WTC11 (cell line): ENCODE measurements at regions not wholly inside any gene's neighbourhood (a gene's known extent, or its start where the extent isn't known, plus 50 kb on each side); places are given as distances from the start of the nearest gene placed in this dataset.

Experiments
- ATAC-seq: fragments of 200-7000 bp; cut with Tn5 transposase; 2 replicates; pipeline ENCODE4 v1.10.0; 2021; ENCODE audit warnings: mild to moderate bottlenecking, moderate library complexity
- CTCF ChIA-PET: fragments of 300-600 bp; sonication (Branson Sonifier 250); formaldehyde crosslinking; loops from one replicate; lab custom pipeline; 2021; ENCODE audit warnings: antibody characterized with exemption; lab: Charles Lee
- POLR2A ChIA-PET: fragments of 350-600 bp; sonication (Branson Sonifier 250); formaldehyde crosslinking; loops from one replicate; lab custom pipeline; 2021; ENCODE audit warnings: antibody characterized with exemption; lab: Charles Lee
- DNase-seq: peaks from one replicate; pipeline ENCODE4 v3.0.0; 2021; ENCODE audit warnings: low spot score
- H3K27ac Mint-ChIP-seq: 2 replicates; pipeline ENCODE4 v1.8.0; 2021; ENCODE audit warnings: mixed read lengths
- H3K27me3 Mint-ChIP-seq: 2 replicates; pipeline ENCODE4 v1.8.0; 2021; ENCODE audit warnings: low read depth, mild to moderate bottlenecking, moderate library complexity, mixed read lengths
- H3K36me3 Mint-ChIP-seq: 2 replicates; pipeline ENCODE4 v1.8.0; 2021; ENCODE audit warnings: mixed read lengths
- H3K4me1 Mint-ChIP-seq: 2 replicates; pipeline ENCODE4 v1.8.0; 2022; ENCODE audit warnings: mixed read lengths
- H3K4me3 Mint-ChIP-seq: 2 replicates; pipeline ENCODE4 v1.8.0; 2021; ENCODE audit warnings: mild to moderate bottlenecking, moderate library complexity, mixed read lengths
- H3K9me3 Mint-ChIP-seq: 2 replicates; pipeline ENCODE4 v1.8.0; 2021; ENCODE audit warnings: mixed read lengths
- ARID4B ChIP-seq: sonication (generic); formaldehyde crosslinking; IDR thresholded peaks from 2 replicates; pipeline ENCODE4 v1.8.0; 2023; ENCODE audit warnings: missing genetic modification reagents, mild to moderate bottlenecking, borderline replicate concordance
- FOXK1 ChIP-seq: sonication (generic); formaldehyde crosslinking; IDR thresholded peaks from 2 replicates; pipeline ENCODE4 v1.8.0; 2022; ENCODE audit warnings: mild to moderate bottlenecking, moderate library complexity, missing genetic modification reagents
- GTF2I ChIP-seq: fragments of 250-450 bp; sonication (Bioruptor Pico); conservative IDR thresholded peaks from 2 replicates; pipeline ENCODE4 v1.4.0; 2021; ENCODE audit warnings: mild to moderate bottlenecking
- IRF2 ChIP-seq: sonication (generic); formaldehyde crosslinking; IDR thresholded peaks from 2 replicates; pipeline ENCODE4 v1.8.0; 2022; ENCODE audit warnings: low read depth, missing genetic modification reagents, borderline replicate concordance
- JAZF1 ChIP-seq: fragments of 250-450 bp; sonication (Bioruptor Pico); IDR thresholded peaks from 2 replicates; pipeline ENCODE4 v1.9.0; 2021; ENCODE audit warnings: moderate library complexity, mild to moderate bottlenecking, inconsistent platforms
- JUN ChIP-seq: sonication (generic); formaldehyde crosslinking; IDR thresholded peaks from 2 replicates; pipeline ENCODE4 v1.8.0; 2023; ENCODE audit warnings: mild to moderate bottlenecking, missing genetic modification reagents
- MXD4 ChIP-seq: fragments of 250-450 bp; sonication (Bioruptor Pico); IDR thresholded peaks from 2 replicates; pipeline ENCODE4 v1.8.0; 2021; ENCODE audit warnings: mild to moderate bottlenecking, moderate library complexity, borderline replicate concordance
- MYBL2 ChIP-seq: sonication (generic); formaldehyde crosslinking; IDR thresholded peaks from 2 replicates; pipeline ENCODE4 v1.8.1; 2023; ENCODE audit warnings: mild to moderate bottlenecking, moderate library complexity, missing genetic modification reagents
- NFE2L1 ChIP-seq: sonication (generic); formaldehyde crosslinking; IDR thresholded peaks from 2 replicates; pipeline ENCODE4 v1.8.1; 2023; ENCODE audit warnings: missing genetic modification reagents
- NR3C1 ChIP-seq: sonication (generic); formaldehyde crosslinking; conservative IDR thresholded peaks from 2 replicates; pipeline ENCODE4 v1.8.1; 2023; ENCODE audit warnings: low read depth, mild to moderate bottlenecking, missing genetic modification reagents
- TEAD1 ChIP-seq: sonication (generic); formaldehyde crosslinking; IDR thresholded peaks from 2 replicates; pipeline ENCODE4 v1.8.0; 2022; ENCODE audit warnings: mild to moderate bottlenecking, missing genetic modification reagents
- USF1 ChIP-seq: sonication (generic); formaldehyde crosslinking; IDR thresholded peaks from 2 replicates; pipeline ENCODE4 v1.8.0; 2022; ENCODE audit warnings: mild to moderate bottlenecking, missing genetic modification reagents
- ZBTB43 ChIP-seq: sonication (generic); formaldehyde crosslinking; IDR thresholded peaks from 2 replicates; pipeline ENCODE4 v1.8.1; 2023; ENCODE audit warnings: mild to moderate bottlenecking, missing genetic modification reagents
- ZNF317 ChIP-seq: sonication (generic); formaldehyde crosslinking; IDR thresholded peaks from 2 replicates; pipeline ENCODE4 v1.8.1; 2023; ENCODE audit warnings: low read depth, mild to moderate bottlenecking, moderate library complexity, missing genetic modification reagents, borderline replicate concordance
- ZNF671 ChIP-seq: fragments of 250-450 bp; sonication (Bioruptor Pico); IDR thresholded peaks from 2 replicates; pipeline ENCODE4 v1.8.0; 2021; ENCODE audit warnings: mild to moderate bottlenecking
- TF ChIP-seq, protein P1 (sequence below): sonication (generic); formaldehyde crosslinking; IDR thresholded peaks from 2 replicates; pipeline ENCODE4 v1.8.1; 2023; ENCODE audit warnings: mild to moderate bottlenecking, missing genetic modification reagents, moderate library complexity
- TF ChIP-seq, protein P2 (sequence below): sonication (generic); formaldehyde crosslinking; IDR thresholded peaks from 2 replicates; pipeline ENCODE4 v1.8.1; 2022; ENCODE audit warnings: mild to moderate bottlenecking, moderate library complexity, missing genetic modification reagents
- TF ChIP-seq, protein P3 (sequence below): sonication (generic); formaldehyde crosslinking; IDR thresholded peaks from 2 replicates; pipeline ENCODE4 v1.8.0; 2022; ENCODE audit warnings: mild to moderate bottlenecking, missing genetic modification reagents

- Mint-ChIP-seq H3K4me3 (no peak overlapping the region), H3K36me3 (peaks cover 2% of the 10 kb centered on the region; the same call in 1 of the 2 replicates)
- no peak for ATAC-seq
- TF ChIP-seq TEAD1 (CRISPR knock-in tag) (no peak), MXD4 (CRISPR knock-in tag) (no peak), USF1 (CRISPR knock-in tag) (no peak), MYBL2 (CRISPR knock-in tag) (no peak), GTF2I (CRISPR knock-in tag) (no peak), JAZF1 (no peak), IRF2 (no peak), ARID4B (CRISPR knock-in tag) (no peak), JUN (CRISPR knock-in tag) (no peak), ZNF317 (CRISPR knock-in tag) (no peak), FOXK1 (CRISPR knock-in tag) (no peak), ZNF671 (CRISPR knock-in tag) (no peak)
- TF ChIP-seq, protein P1, sequence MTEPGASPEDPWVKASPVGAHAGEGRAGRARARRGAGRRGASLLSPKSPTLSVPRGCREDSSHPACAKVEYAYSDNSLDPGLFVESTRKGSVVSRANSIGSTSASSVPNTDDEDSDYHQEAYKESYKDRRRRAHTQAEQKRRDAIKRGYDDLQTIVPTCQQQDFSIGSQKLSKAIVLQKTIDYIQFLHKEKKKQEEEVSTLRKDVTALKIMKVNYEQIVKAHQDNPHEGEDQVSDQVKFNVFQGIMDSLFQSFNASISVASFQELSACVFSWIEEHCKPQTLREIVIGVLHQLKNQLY: no peak
- TF ChIP-seq, all 79 proteins: peak for 0
- Mint-ChIP-seq H3K27me3 (no peaks in the 10 kb centered on the region), H3K4me1 (no peaks in the 10 kb centered on the region), H3K9me3 (peaks cover 30% of the 10 kb centered on the region), H3K27ac (no peak overlapping the region)
- ChIA-PET POLR2A (no interaction called here), CTCF (no interaction called here)
- no peak for DNase-seq
Observed at GRCh38 chr5:124133406-124133805, 613.0 kb downstream of the ZNF608 start.

DNA sequence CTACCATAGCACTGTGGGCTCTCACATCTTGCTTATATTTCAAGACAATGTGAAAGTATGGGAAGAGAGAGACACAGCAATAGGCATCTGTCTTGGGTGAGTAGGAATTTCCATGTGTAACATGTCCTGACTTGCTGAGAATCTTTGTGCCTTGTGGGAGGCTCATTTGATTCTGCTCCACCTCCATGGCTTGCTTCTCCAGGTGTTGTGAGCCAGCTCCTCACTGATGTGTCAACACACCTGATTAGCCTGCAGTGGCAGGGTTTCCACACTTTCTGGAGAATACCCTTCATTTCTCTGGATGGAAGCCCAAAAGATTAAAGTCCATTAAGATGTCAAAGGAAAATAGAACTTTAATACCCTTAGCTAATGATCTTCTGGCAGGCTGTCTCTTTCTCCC is 613.6 kb downstream of the ZNF608 start:
- Mint-ChIP-seq H3K4me3 (no peak overlapping the region), H3K36me3 (peaks cover 2% of the 10 kb centered on the region; the same call in 1 of the 2 replicates), H3K4me1 (no peaks in the 10 kb centered on the region), H3K9me3 (peaks cover 27% of the 10 kb centered on the region), H3K27me3 (no peaks in the 10 kb centered on the region), H3K27ac (no peak overlapping the region)
- TF ChIP-seq, protein P2, sequence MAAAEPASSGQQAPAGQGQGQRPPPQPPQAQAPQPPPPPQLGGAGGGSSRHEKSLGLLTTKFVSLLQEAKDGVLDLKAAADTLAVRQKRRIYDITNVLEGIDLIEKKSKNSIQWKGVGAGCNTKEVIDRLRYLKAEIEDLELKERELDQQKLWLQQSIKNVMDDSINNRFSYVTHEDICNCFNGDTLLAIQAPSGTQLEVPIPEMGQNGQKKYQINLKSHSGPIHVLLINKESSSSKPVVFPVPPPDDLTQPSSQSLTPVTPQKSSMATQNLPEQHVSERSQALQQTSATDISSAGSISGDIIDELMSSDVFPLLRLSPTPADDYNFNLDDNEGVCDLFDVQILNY (CRISPR knock-in tag): no peak
- TF ChIP-seq NFE2L1 (no peak), NR3C1 (no peak), ZBTB43 (CRISPR knock-in tag) (no peak)
- TF ChIP-seq, protein P3, sequence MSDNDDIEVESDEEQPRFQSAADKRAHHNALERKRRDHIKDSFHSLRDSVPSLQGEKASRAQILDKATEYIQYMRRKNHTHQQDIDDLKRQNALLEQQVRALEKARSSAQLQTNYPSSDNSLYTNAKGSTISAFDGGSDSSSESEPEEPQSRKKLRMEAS: no peak
- ATAC-seq (no peak), DNase-seq (no peak)
- POLR2A ChIA-PET: no interaction called here
- CTCF ChIA-PET: no interaction called here
